Glutamatergic neuron (in vitro differentiated cells): ENCODE measurements at regions not wholly inside any gene's neighbourhood (a gene's known extent, or its start where the extent isn't known, plus 50 kb on each side); places are given as distances from the start of the nearest gene placed in this dataset.

Source experiments
- DNase-seq: peaks from one replicate; pipeline ENCODE4 v3.0.0; 2022
- H3K27ac Mint-ChIP-seq: one replicate; pipeline ENCODE4 v1.8.0; 2020; ENCODE audit warnings: mild to moderate bottlenecking, mixed read lengths, inconsistent platforms; ENCODE audit not compliant: unreplicated experiment
- H3K27me3 Mint-ChIP-seq: one replicate; pipeline ENCODE4 v1.8.0; 2020; ENCODE audit warnings: mild to moderate bottlenecking, moderate library complexity, mixed read lengths, inconsistent platforms; ENCODE audit not compliant: unreplicated experiment
- H3K36me3 Mint-ChIP-seq: one replicate; pipeline ENCODE4 v1.8.0; 2020; ENCODE audit warnings: mild to moderate bottlenecking, mixed read lengths, inconsistent platforms; ENCODE audit not compliant: unreplicated experiment
- H3K4me1 Mint-ChIP-seq: one replicate; pipeline ENCODE4 v1.8.0; 2020; ENCODE audit warnings: mild to moderate bottlenecking, low read depth, mixed read lengths, inconsistent platforms; ENCODE audit not compliant: unreplicated experiment
- H3K4me3 Mint-ChIP-seq: one replicate; pipeline ENCODE4 v1.8.0; 2020; ENCODE audit warnings: mild to moderate bottlenecking, mixed read lengths, inconsistent platforms; ENCODE audit not compliant: unreplicated experiment
- H3K9me3 Mint-ChIP-seq: one replicate; pipeline ENCODE4 v1.8.0; 2020; ENCODE audit warnings: mild to moderate bottlenecking, moderate library complexity, mixed read lengths, inconsistent platforms; ENCODE audit not compliant: unreplicated experiment
- TF ChIP-seq, protein P1 (sequence below): fragments of 200-600 bp; sonication (generic); IDR thresholded peaks from one replicate; pipeline ENCODE4 v1.5.0; 2021; ENCODE audit not compliant: partially characterized antibody, unreplicated experiment

GRCh38 chr3:164390046-164390445 lies 688.2 kb downstream of the SI start:
- H3K4me3 Mint-ChIP-seq: no peak overlapping the region
- H3K9me3 Mint-ChIP-seq: no peaks in the 10 kb centered on the region
- no peak for DNase-seq
- H3K27ac Mint-ChIP-seq: no peak overlapping the region
- H3K27me3 Mint-ChIP-seq: no peaks in the 10 kb centered on the region
- no peaks in the 10 kb centered on the region for H3K4me1 Mint-ChIP-seq
- TF ChIP-seq, protein P1, sequence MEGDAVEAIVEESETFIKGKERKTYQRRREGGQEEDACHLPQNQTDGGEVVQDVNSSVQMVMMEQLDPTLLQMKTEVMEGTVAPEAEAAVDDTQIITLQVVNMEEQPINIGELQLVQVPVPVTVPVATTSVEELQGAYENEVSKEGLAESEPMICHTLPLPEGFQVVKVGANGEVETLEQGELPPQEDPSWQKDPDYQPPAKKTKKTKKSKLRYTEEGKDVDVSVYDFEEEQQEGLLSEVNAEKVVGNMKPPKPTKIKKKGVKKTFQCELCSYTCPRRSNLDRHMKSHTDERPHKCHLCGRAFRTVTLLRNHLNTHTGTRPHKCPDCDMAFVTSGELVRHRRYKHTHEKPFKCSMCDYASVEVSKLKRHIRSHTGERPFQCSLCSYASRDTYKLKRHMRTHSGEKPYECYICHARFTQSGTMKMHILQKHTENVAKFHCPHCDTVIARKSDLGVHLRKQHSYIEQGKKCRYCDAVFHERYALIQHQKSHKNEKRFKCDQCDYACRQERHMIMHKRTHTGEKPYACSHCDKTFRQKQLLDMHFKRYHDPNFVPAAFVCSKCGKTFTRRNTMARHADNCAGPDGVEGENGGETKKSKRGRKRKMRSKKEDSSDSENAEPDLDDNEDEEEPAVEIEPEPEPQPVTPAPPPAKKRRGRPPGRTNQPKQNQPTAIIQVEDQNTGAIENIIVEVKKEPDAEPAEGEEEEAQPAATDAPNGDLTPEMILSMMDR: peak; percentile 63
- no peaks in the 10 kb centered on the region for H3K36me3 Mint-ChIP-seq

GRCh38 chr3:164387236-164387635 lies 691.1 kb downstream of the SI start:
- H3K36me3 Mint-ChIP-seq: no peaks in the 10 kb centered on the region
- TF ChIP-seq, protein P1: no peak
- no peaks in the 10 kb centered on the region for H3K27me3 Mint-ChIP-seq
- H3K4me1 Mint-ChIP-seq: no peaks in the 10 kb centered on the region
- DNase-seq: no peak
- H3K9me3 Mint-ChIP-seq: no peaks in the 10 kb centered on the region
- H3K4me3 Mint-ChIP-seq: no peak overlapping the region
- no peak overlapping the region for H3K27ac Mint-ChIP-seq

GRCh38 chr3:164380156-164380555 lies 698.1 kb downstream of the SI start:
- Mint-ChIP-seq H3K9me3 (no peaks in the 10 kb centered on the region), H3K4me3 (no peak overlapping the region), H3K4me1 (no peaks in the 10 kb centered on the region), H3K27ac (no peak overlapping the region), H3K36me3 (no peaks in the 10 kb centered on the region), H3K27me3 (no peaks in the 10 kb centered on the region)
- TF ChIP-seq, protein P1: no peak
- no peak for DNase-seq

- Mint-ChIP-seq H3K4me1 (no peaks in the 10 kb centered on the region), H3K4me3 (no peak overlapping the region), H3K36me3 (no peaks in the 10 kb centered on the region), H3K27ac (no peak overlapping the region), H3K27me3 (no peaks in the 10 kb centered on the region), H3K9me3 (no peaks in the 10 kb centered on the region)
- DNase-seq: no peak
- TF ChIP-seq, protein P1: no peak
Measured at GRCh38 chr3:164377466-164377865, 700.8 kb downstream of the SI start.

DNA sequence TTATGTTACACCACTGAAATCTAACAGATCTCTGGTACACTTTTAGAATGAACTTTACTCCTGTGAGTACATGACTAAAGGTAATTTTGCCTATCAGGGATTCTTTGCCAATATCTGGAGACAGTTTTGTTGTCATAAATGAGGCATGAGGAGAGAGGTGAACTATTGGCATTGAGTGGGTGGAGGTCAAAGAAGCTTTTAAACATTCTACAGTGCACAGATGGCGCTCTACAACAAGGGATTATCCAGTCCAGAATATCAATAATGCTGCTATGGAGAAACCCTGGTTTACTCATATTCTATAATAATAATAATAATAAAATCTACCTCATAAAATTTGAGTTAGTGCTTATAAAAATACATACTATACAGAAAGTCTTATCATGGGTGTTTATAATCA lies 702.3 kb downstream of the SI start:
- Mint-ChIP-seq H3K36me3 (no peaks in the 10 kb centered on the region), H3K4me3 (no peak overlapping the region), H3K27me3 (no peaks in the 10 kb centered on the region), H3K27ac (no peak overlapping the region), H3K4me1 (no peaks in the 10 kb centered on the region), H3K9me3 (no peaks in the 10 kb centered on the region)
- TF ChIP-seq, protein P1: no peak
- DNase-seq: no peak
